ENCODE measurements at regions not wholly inside any gene's neighbourhood (a gene's known extent, or its start where the extent isn't known, plus 50 kb on each side); places are given as distances from the start of the nearest gene placed in this dataset.
"Not testable (repeated sequence)": the region's sequence is repeated elsewhere in the genome, so short reads cannot be mapped to it uniquely, and the experiment has no call there.

- DNase-seq = no peak
- intact Hi-C loops (cut with DNase I) = no loop called here
Observed at GRCh38 chr1:104092698-104093097, 343.0 kb downstream of the AMY1C start.

GRCh38 chr1:104098837-104099236 is 349.1 kb downstream of the AMY1C start:
- Histone ChIP-seq H3K4me3 (ENCODE audit: low read length) (no peak overlapping the region), H3K4me1 (ENCODE audit: control insufficient read depth, insufficient read depth, low read length) (no peaks in the 10 kb centered on the region), H3K27ac (ENCODE audit: low read length) (no peak overlapping the region), H3K27me3 (ENCODE audit: control insufficient read depth, insufficient read depth) (no peaks in the 10 kb centered on the region), H3K9me3 (ENCODE audit: control insufficient read depth, low read length) (no peaks in the 10 kb centered on the region)
- DNase-seq (no peak), ATAC-seq (no peak)
- 50% methylated on average over 3 of the region's 3 CpGs for WGBS
- intact Hi-C loops (cut with DNase I) = no loop called here

More at GRCh38 chr1:104092698-104093097, 343.0 kb downstream of the AMY1C start:
- no peaks in the 10 kb centered on the region for H3K27me3 ChIP-seq (ENCODE audit: control insufficient read depth, insufficient read depth)
- 75% methylated on average over 1 of the region's 1 CpG for WGBS
- ATAC-seq = no peak
- no peaks in the 10 kb centered on the region for H3K4me1 ChIP-seq (ENCODE audit: control insufficient read depth, insufficient read depth, low read length)
- H3K27ac ChIP-seq (ENCODE audit: low read length) = no peak overlapping the region
- no peaks in the 10 kb centered on the region for H3K9me3 ChIP-seq (ENCODE audit: control insufficient read depth, low read length)
- H3K4me3 ChIP-seq (ENCODE audit: low read length) = no peak overlapping the region

GRCh38 chr1:104100115-104100514 is 350.4 kb downstream of the AMY1C start:
- Histone ChIP-seq H3K27ac (ENCODE audit: low read length) (no peak overlapping the region), H3K4me1 (ENCODE audit: control insufficient read depth, insufficient read depth, low read length) (no peaks in the 10 kb centered on the region), H3K27me3 (ENCODE audit: control insufficient read depth, insufficient read depth) (no peaks in the 10 kb centered on the region), H3K9me3 (ENCODE audit: control insufficient read depth, low read length) (no peaks in the 10 kb centered on the region), H3K4me3 (ENCODE audit: low read length) (no peak overlapping the region)
- DNase-seq = no peak
- no peak for ATAC-seq
- WGBS = 74% methylated on average over 2 of the region's 2 CpGs
- intact Hi-C loops (cut with DNase I) = no loop called here

- no peaks in the 10 kb centered on the region for H3K27me3 ChIP-seq (ENCODE audit: control insufficient read depth, insufficient read depth)
- DNase-seq (no peak), ATAC-seq (no peak)
- WGBS = 70% methylated on average over 5 of the region's 5 CpGs
- H3K9me3 ChIP-seq (ENCODE audit: control insufficient read depth, low read length) = no peaks in the 10 kb centered on the region
- no peak overlapping the region for H3K4me3 ChIP-seq (ENCODE audit: low read length)
- intact Hi-C loops (cut with DNase I) = no loop called here
- no peak overlapping the region for H3K27ac ChIP-seq (ENCODE audit: low read length)
- no peaks in the 10 kb centered on the region for H3K4me1 ChIP-seq (ENCODE audit: control insufficient read depth, insufficient read depth, low read length)
Observed at GRCh38 chr1:104105465-104105864, 355.8 kb downstream of the AMY1C start.

- no peak for DNase-seq
- Histone ChIP-seq H3K9me3 (ENCODE audit: control insufficient read depth, low read length) (no peaks in the 10 kb centered on the region), H3K4me3 (ENCODE audit: low read length) (no peak overlapping the region), H3K27ac (ENCODE audit: low read length) (no peak overlapping the region), H3K27me3 (ENCODE audit: control insufficient read depth, insufficient read depth) (no peaks in the 10 kb centered on the region), H3K4me1 (ENCODE audit: control insufficient read depth, insufficient read depth, low read length) (no peaks in the 10 kb centered on the region)
- ATAC-seq = no peak
- intact Hi-C loops (cut with DNase I) = no loop called here
Observed at GRCh38 chr1:104120525-104120924, 370.8 kb downstream of the AMY1C start.

- 72% methylated on average over 4 of the region's 4 CpGs for WGBS
- no peak for DNase-seq
- Histone ChIP-seq H3K4me3 (ENCODE audit: low read length) (no peak overlapping the region), H3K4me1 (ENCODE audit: control insufficient read depth, insufficient read depth, low read length) (no peaks in the 10 kb centered on the region), H3K9me3 (ENCODE audit: control insufficient read depth, low read length) (no peaks in the 10 kb centered on the region), H3K27ac (ENCODE audit: low read length) (no peak overlapping the region), H3K27me3 (ENCODE audit: control insufficient read depth, insufficient read depth) (no peaks in the 10 kb centered on the region)
- intact Hi-C loops (cut with DNase I) = no loop called here
- ATAC-seq = no peak
Observed at GRCh38 chr1:104121271-104121670, 371.6 kb downstream of the AMY1C start.

GRCh38 chr1:104125266-104125665 is 375.6 kb downstream of the AMY1C start:
- no peaks in the 10 kb centered on the region for H3K4me1 ChIP-seq (ENCODE audit: control insufficient read depth, insufficient read depth, low read length)
- ATAC-seq (no peak), DNase-seq (no peak)
- 67% methylated on average over 1 of the region's 1 CpG for WGBS
- intact Hi-C loops (cut with DNase I) = no loop called here
- H3K27ac ChIP-seq (ENCODE audit: low read length) = no peak overlapping the region
- H3K4me3 ChIP-seq (ENCODE audit: low read length) = no peak overlapping the region
- no peaks in the 10 kb centered on the region for H3K27me3 ChIP-seq (ENCODE audit: control insufficient read depth, insufficient read depth)
- no peaks in the 10 kb centered on the region for H3K9me3 ChIP-seq (ENCODE audit: control insufficient read depth, low read length)

- no peak overlapping the region for H3K4me3 ChIP-seq (ENCODE audit: low read length)
- no peak overlapping the region for H3K27ac ChIP-seq (ENCODE audit: low read length)
- 51% methylated on average over 5 of the region's 5 CpGs for WGBS
- DNase-seq (no peak), ATAC-seq (no peak)
- no peaks in the 10 kb centered on the region for H3K27me3 ChIP-seq (ENCODE audit: control insufficient read depth, insufficient read depth)
- intact Hi-C loops (cut with DNase I) = no loop called here
- H3K9me3 ChIP-seq (ENCODE audit: control insufficient read depth, low read length) = no peaks in the 10 kb centered on the region
- H3K4me1 ChIP-seq (ENCODE audit: control insufficient read depth, insufficient read depth, low read length) = no peaks in the 10 kb centered on the region
Observed at GRCh38 chr1:104125970-104126369, 376.3 kb downstream of the AMY1C start.

- no peak for DNase-seq
- Histone ChIP-seq H3K4me3 (ENCODE audit: low read length) (no peak overlapping the region), H3K9me3 (ENCODE audit: control insufficient read depth, low read length) (no peaks in the 10 kb centered on the region), H3K27me3 (ENCODE audit: control insufficient read depth, insufficient read depth) (no peaks in the 10 kb centered on the region), H3K27ac (ENCODE audit: low read length) (no peak overlapping the region), H3K4me1 (ENCODE audit: control insufficient read depth, insufficient read depth, low read length) (no peaks in the 10 kb centered on the region)
- no peak for ATAC-seq
- intact Hi-C loops (cut with DNase I) = no loop called here
Observed at GRCh38 chr1:104132382-104132973, 382.8 kb downstream of the AMY1C start.

- DNase-seq; H3K4me1 ChIP-seq (ENCODE audit: control insufficient read depth, insufficient read depth, low read length); ATAC-seq; H3K27me3 ChIP-seq (ENCODE audit: control insufficient read depth, insufficient read depth); H3K27ac ChIP-seq (ENCODE audit: low read length); intact Hi-C loops (cut with DNase I); H3K4me3 ChIP-seq (ENCODE audit: low read length); H3K9me3 ChIP-seq (ENCODE audit: control insufficient read depth, low read length): not testable (repeated sequence)
- WGBS = 27% methylated on average over 6 of the region's 6 CpGs
Observed at GRCh38 chr1:104135036-104135435, 385.3 kb downstream of the AMY1C start.

- H3K4me3 ChIP-seq (ENCODE audit: low read length) = no peak overlapping the region
- H3K4me1 ChIP-seq (ENCODE audit: control insufficient read depth, insufficient read depth, low read length) = no peaks in the 10 kb centered on the region
- intact Hi-C loops (cut with DNase I) = no loop called here
- H3K9me3 ChIP-seq (ENCODE audit: control insufficient read depth, low read length) = no peaks in the 10 kb centered on the region
- 67% methylated on average over 3 of the region's 3 CpGs for WGBS
- ATAC-seq (no peak), DNase-seq (no peak)
- no peaks in the 10 kb centered on the region for H3K27me3 ChIP-seq (ENCODE audit: control insufficient read depth, insufficient read depth)
- H3K27ac ChIP-seq (ENCODE audit: low read length) = no peak overlapping the region
Observed at GRCh38 chr1:104136621-104137020, 386.9 kb downstream of the AMY1C start.

GRCh38 chr1:104156738-104157137 is 407.0 kb downstream of the AMY1C start:
- no peak for ATAC-seq
- no peaks in the 10 kb centered on the region for H3K9me3 ChIP-seq (ENCODE audit: control insufficient read depth, low read length)
- WGBS = 73% methylated on average over 4 of the region's 4 CpGs
- no peak overlapping the region for H3K27ac ChIP-seq (ENCODE audit: low read length)
- intact Hi-C loops (cut with DNase I) = no loop called here
- H3K4me3 ChIP-seq (ENCODE audit: low read length) = no peak overlapping the region
- DNase-seq = no peak
- H3K4me1 ChIP-seq (ENCODE audit: control insufficient read depth, insufficient read depth, low read length) = no peaks in the 10 kb centered on the region
- no peaks in the 10 kb centered on the region for H3K27me3 ChIP-seq (ENCODE audit: control insufficient read depth, insufficient read depth)
